CD4-positive, CD25-positive, alpha-beta regulatory T cell (primary cell): ENCODE measurements at regions not wholly inside any gene's neighbourhood (a gene's known extent, or its start where the extent isn't known, plus 50 kb on each side); places are given as distances from the start of the nearest gene placed in this dataset.

Source experiments
- ATAC-seq, 2 donors: fragments of 150-1000 bp; cut with Tn5 transposase; one replicate each; pipeline ENCODE4 v1.10.0; 2021; ENCODE audit warnings: low read depth in 2 of 2, moderate number of reproducible peaks in 2 of 2, moderate library complexity in 1 of 2
- DNase-seq, 3 donors: peaks; one replicate each; pipeline versions ENCODE4 v3.0.0 to v3.0.0-alpha.2; 2012 to 2022; ENCODE audit warnings: mixed read lengths in 1 of 3
- H3K27ac ChIP-seq: one replicate; pipeline ENCODE4 v1.7.0; 2013; ENCODE audit warnings: mild to moderate bottlenecking, low read length; ENCODE audit not compliant: insufficient read depth, poor library complexity, severe bottlenecking
- H3K27me3 ChIP-seq: one replicate; pipeline ENCODE4 v1.7.0; 2013; ENCODE audit warnings: low read length; ENCODE audit not compliant: control insufficient read depth, insufficient read depth
- H3K36me3 ChIP-seq: one replicate; pipeline ENCODE4 v1.7.0; 2013; ENCODE audit warnings: mild to moderate bottlenecking, low read length, moderate library complexity; ENCODE audit not compliant: control insufficient read depth, insufficient read depth
- H3K4me1 ChIP-seq: 2 replicates; pipeline ENCODE4 v1.7.0; 2013; ENCODE audit warnings: mild to moderate bottlenecking, low read length; ENCODE audit not compliant: insufficient read depth, control insufficient read depth, poor library complexity, severe bottlenecking
- H3K4me3 ChIP-seq: one replicate; pipeline ENCODE4 v1.7.0; 2013; ENCODE audit warnings: low read depth, mild to moderate bottlenecking, low read length, moderate library complexity
- H3K9me3 ChIP-seq, 2 experiments: 1 replicate in 1 of 2; 2 replicates in 1 of 2; pipeline ENCODE4 v1.7.0; 2013; ENCODE audit warnings: low read length in 2 of 2, mild to moderate bottlenecking in 1 of 2, moderate library complexity in 1 of 2; ENCODE audit not compliant: control insufficient read depth in 2 of 2
- H3K27ac Mint-ChIP-seq, 3 donors: one replicate each; pipeline ENCODE4 v1.8.0; 2020 to 2022; ENCODE audit warnings: mild to moderate bottlenecking in 3 of 3, mixed read lengths in 3 of 3, moderate library complexity in 2 of 3
- H3K27me3 Mint-ChIP-seq: one replicate; pipeline ENCODE4 v1.8.0; 2022; ENCODE audit warnings: mild to moderate bottlenecking, mixed read lengths
- H3K36me3 Mint-ChIP-seq: one replicate; pipeline ENCODE4 v1.8.0; 2020; ENCODE audit warnings: mixed read lengths
- H3K4me1 Mint-ChIP-seq, 4 donors: one replicate each; pipeline ENCODE4 v1.8.0; 2020 to 2022; ENCODE audit warnings: mixed read lengths in 4 of 4, mild to moderate bottlenecking in 1 of 4
- H3K4me3 Mint-ChIP-seq, 4 donors: one replicate each; pipeline ENCODE4 v1.8.0; 2020 to 2022; ENCODE audit warnings: mild to moderate bottlenecking in 4 of 4, mixed read lengths in 4 of 4, moderate library complexity in 3 of 4
- H3K9me3 Mint-ChIP-seq, 7 donors: one replicate each; pipeline ENCODE4 v1.8.0; 2020 to 2022; ENCODE audit warnings: mixed read lengths in 7 of 7, mild to moderate bottlenecking in 3 of 7, moderate library complexity in 2 of 7

- Mint-ChIP-seq H3K4me3 (no peak overlapping the region), H3K27ac (no peak overlapping the region), H3K36me3 (no peaks in the 10 kb centered on the region), H3K4me1 (no peaks in the 10 kb centered on the region), H3K9me3 (no peaks in the 10 kb centered on the region), H3K27me3 (peaks cover 4% of the 10 kb centered on the region)
- no peaks in the 10 kb centered on the region for H3K27me3 ChIP-seq
- no peak overlapping the region for H3K4me3 ChIP-seq
- H3K9me3 ChIP-seq: no peaks in the 10 kb centered on the region
- no peak overlapping the region for H3K27ac ChIP-seq
- DNase-seq: no peak
- H3K36me3 ChIP-seq: no peaks in the 10 kb centered on the region
- ATAC-seq: no peak
- no peaks in the 10 kb centered on the region for H3K4me1 ChIP-seq
Measured at GRCh38 chr13:109917422-109917821, 131.0 kb upstream of the IRS2 start.

GRCh38 chr13:109913936-109914510 lies 127.6 kb upstream of the IRS2 start:
- no peaks in the 10 kb centered on the region for H3K9me3 ChIP-seq
- no peak overlapping the region for H3K4me3 ChIP-seq
- Mint-ChIP-seq H3K27ac (no peak overlapping the region), H3K4me1 (no peaks in the 10 kb centered on the region), H3K36me3 (no peaks in the 10 kb centered on the region), H3K27me3 (peaks cover 9% of the 10 kb centered on the region), H3K9me3 (no peaks in the 10 kb centered on the region), H3K4me3 (peak overlapping the region in 1 of 4 donors; percentile 87)
- ATAC-seq: no peak
- no peak overlapping the region for H3K27ac ChIP-seq
- H3K36me3 ChIP-seq: no peaks in the 10 kb centered on the region
- no peaks in the 10 kb centered on the region for H3K4me1 ChIP-seq
- no peak for DNase-seq
- H3K27me3 ChIP-seq: peaks cover 2% of the 10 kb centered on the region

DNA sequence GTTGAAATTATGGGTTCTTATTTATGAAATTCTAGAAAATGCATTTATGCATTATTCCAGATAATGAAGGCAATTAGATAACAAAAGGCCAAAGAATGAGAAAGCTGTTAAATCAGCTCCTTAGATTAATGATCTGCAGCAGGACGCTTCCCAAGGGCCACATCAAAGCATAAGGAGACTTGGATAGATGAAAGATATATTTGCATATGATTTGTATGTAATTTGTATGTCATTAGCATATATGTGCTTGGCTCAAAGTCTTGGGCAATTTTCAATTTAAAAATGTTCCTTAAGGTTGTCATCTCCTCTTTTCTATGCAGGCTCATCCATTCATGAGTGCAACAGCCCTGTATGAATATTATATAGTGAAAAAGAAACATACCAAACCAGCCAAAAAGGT lies 126.8 kb upstream of the IRS2 start:
- no peaks in the 10 kb centered on the region for H3K36me3 Mint-ChIP-seq
- H3K36me3 ChIP-seq: no peaks in the 10 kb centered on the region
- no peak overlapping the region for H3K27ac Mint-ChIP-seq
- peaks cover 2% of the 10 kb centered on the region for H3K27me3 ChIP-seq
- no peaks in the 10 kb centered on the region for H3K4me1 Mint-ChIP-seq
- H3K9me3 ChIP-seq: no peaks in the 10 kb centered on the region
- ATAC-seq: no peak
- H3K4me3 Mint-ChIP-seq: no peak overlapping the region
- DNase-seq: no peak
- no peaks in the 10 kb centered on the region for H3K9me3 Mint-ChIP-seq
- no peak overlapping the region for H3K27ac ChIP-seq
- peaks cover 6% of the 10 kb centered on the region for H3K27me3 Mint-ChIP-seq
- H3K4me1 ChIP-seq: no peaks in the 10 kb centered on the region
- H3K4me3 ChIP-seq: no peak overlapping the region

DNA sequence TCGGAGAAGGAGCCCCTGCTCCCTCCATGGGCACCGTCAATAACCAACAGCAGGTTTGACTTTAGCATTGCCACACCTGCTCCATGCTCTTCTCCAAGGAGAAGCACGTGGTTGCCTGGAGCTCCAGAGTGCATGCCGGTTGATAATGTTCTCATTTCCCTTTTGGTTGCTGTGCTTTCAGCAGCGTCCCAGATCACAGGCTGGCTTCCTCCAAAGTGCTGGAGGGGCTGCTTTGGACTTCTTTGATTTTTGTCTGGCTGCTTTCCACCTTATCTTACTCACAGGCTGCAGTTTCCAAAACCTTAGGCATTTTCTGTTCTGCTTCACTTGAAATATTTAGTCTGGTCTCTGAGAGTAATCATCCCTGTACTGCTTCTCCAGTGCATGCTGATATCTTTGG lies 123.8 kb upstream of the IRS2 start:
- Histone ChIP-seq H3K27me3 (peaks cover 2% of the 10 kb centered on the region), H3K27ac (no peak overlapping the region), H3K4me3 (no peak overlapping the region), H3K9me3 (no peaks in the 10 kb centered on the region), H3K4me1 (no peaks in the 10 kb centered on the region), H3K36me3 (no peaks in the 10 kb centered on the region)
- Mint-ChIP-seq H3K4me1 (no peaks in the 10 kb centered on the region), H3K4me3 (no peak overlapping the region), H3K27ac (no peak overlapping the region), H3K9me3 (peaks cover 0 to 2% (median 0%) of the 10 kb centered on the region in 7 donors), H3K36me3 (no peaks in the 10 kb centered on the region), H3K27me3 (peaks cover 11% of the 10 kb centered on the region)
- ATAC-seq (no peak), DNase-seq (no peak)

- no peak for DNase-seq
- Histone ChIP-seq H3K4me3 (no peak overlapping the region), H3K27ac (no peak overlapping the region), H3K9me3 (no peaks in the 10 kb centered on the region), H3K27me3 (peaks cover 2% of the 10 kb centered on the region), H3K4me1 (no peaks in the 10 kb centered on the region), H3K36me3 (no peaks in the 10 kb centered on the region)
- Mint-ChIP-seq H3K4me1 (no peaks in the 10 kb centered on the region), H3K4me3 (no peak overlapping the region), H3K27ac (no peak overlapping the region), H3K27me3 (peaks cover 11% of the 10 kb centered on the region), H3K36me3 (no peaks in the 10 kb centered on the region), H3K9me3 (peaks cover 0 to 3% (median 0%) of the 10 kb centered on the region in 7 donors)
- no peak for ATAC-seq
Measured at GRCh38 chr13:109906976-109907375, 120.6 kb upstream of the IRS2 start.

GRCh38 chr13:109904218-109904617 lies 117.8 kb upstream of the IRS2 start:
- no peaks in the 10 kb centered on the region for H3K27me3 ChIP-seq
- peaks cover 5% of the 10 kb centered on the region for H3K27me3 Mint-ChIP-seq
- ATAC-seq: no peak
- H3K4me1 Mint-ChIP-seq: no peaks in the 10 kb centered on the region
- H3K9me3 Mint-ChIP-seq: peaks cover 0 to 3% (median 0%) of the 10 kb centered on the region in 7 donors
- no peaks in the 10 kb centered on the region for H3K9me3 ChIP-seq
- H3K4me3 ChIP-seq: no peak overlapping the region
- no peak overlapping the region for H3K27ac Mint-ChIP-seq
- DNase-seq: no peak
- no peaks in the 10 kb centered on the region for H3K36me3 Mint-ChIP-seq
- no peaks in the 10 kb centered on the region for H3K4me1 ChIP-seq
- H3K36me3 ChIP-seq: no peaks in the 10 kb centered on the region
- H3K27ac ChIP-seq: no peak overlapping the region
- no peak overlapping the region for H3K4me3 Mint-ChIP-seq

- Mint-ChIP-seq H3K36me3 (no peaks in the 10 kb centered on the region), H3K27ac (no peak overlapping the region), H3K4me1 (no peaks in the 10 kb centered on the region), H3K4me3 (no peak overlapping the region), H3K27me3 (no peaks in the 10 kb centered on the region), H3K9me3 (peaks cover 0 to 3% (median 0%) of the 10 kb centered on the region in 7 donors)
- H3K27me3 ChIP-seq: no peaks in the 10 kb centered on the region
- ATAC-seq: no peak
- no peak overlapping the region for H3K27ac ChIP-seq
- no peak overlapping the region for H3K4me3 ChIP-seq
- no peak for DNase-seq
- no peaks in the 10 kb centered on the region for H3K4me1 ChIP-seq
- H3K36me3 ChIP-seq: no peaks in the 10 kb centered on the region
- H3K9me3 ChIP-seq: no peaks in the 10 kb centered on the region
Measured at GRCh38 chr13:109900741-109901140, 114.4 kb upstream of the IRS2 start.

GRCh38 chr13:109900320-109900719 lies 113.9 kb upstream of the IRS2 start:
- no peaks in the 10 kb centered on the region for H3K9me3 ChIP-seq
- no peaks in the 10 kb centered on the region for H3K4me1 Mint-ChIP-seq
- no peak overlapping the region for H3K27ac Mint-ChIP-seq
- ATAC-seq (no peak), DNase-seq (no peak)
- peaks cover 0 to 3% (median 0%) of the 10 kb centered on the region in 7 donors for H3K9me3 Mint-ChIP-seq
- no peak overlapping the region for H3K4me3 Mint-ChIP-seq
- H3K4me1 ChIP-seq: no peaks in the 10 kb centered on the region
- no peaks in the 10 kb centered on the region for H3K27me3 Mint-ChIP-seq
- H3K4me3 ChIP-seq: no peak overlapping the region
- no peaks in the 10 kb centered on the region for H3K27me3 ChIP-seq
- H3K27ac ChIP-seq: no peak overlapping the region
- no peaks in the 10 kb centered on the region for H3K36me3 ChIP-seq
- no peaks in the 10 kb centered on the region for H3K36me3 Mint-ChIP-seq
